Endothelial cell of umbilical vein (primary cell): ENCODE measurements at regions not wholly inside any gene's neighbourhood (a gene's known extent, or its start where the extent isn't known, plus 50 kb on each side); places are given as distances from the start of the nearest gene placed in this dataset.

ENCODE experiments used
- POLR2A ChIP-seq: IDR thresholded peaks from 2 replicates; pipeline ENCODE4 v1.6.1; 2012; ENCODE audit warnings: low read depth, mild to moderate bottlenecking, control low read depth, low read length
- POLR2AphosphoS5 ChIP-seq: IDR thresholded peaks from 2 replicates; pipeline ENCODE4 v1.6.1; 2012; ENCODE audit warnings: low read depth, mild to moderate bottlenecking, control low read depth, low read length, moderate library complexity; ENCODE audit not compliant: insufficient read depth
- TF ChIP-seq, protein P1 (sequence below): IDR thresholded peaks from 2 replicates; pipeline ENCODE4 v1.6.1; 2011; ENCODE audit not compliant: insufficient read depth, insufficient read length
- TF ChIP-seq, protein P2 (sequence below), 2 donors: IDR thresholded peaks; 1 replicate in 1 of 2; 2 replicates in 1 of 2; pipeline ENCODE4 v1.5.1; 2011; ENCODE audit warnings: low read length in 2 of 2, mild to moderate bottlenecking in 2 of 2, moderate library complexity in 2 of 2, control low read depth in 1 of 2, inconsistent platforms in 1 of 2, low read depth in 1 of 2; ENCODE audit not compliant: insufficient read depth in 1 of 2; ENCODE audit errors: extremely low read depth in 1 of 2

DNA sequence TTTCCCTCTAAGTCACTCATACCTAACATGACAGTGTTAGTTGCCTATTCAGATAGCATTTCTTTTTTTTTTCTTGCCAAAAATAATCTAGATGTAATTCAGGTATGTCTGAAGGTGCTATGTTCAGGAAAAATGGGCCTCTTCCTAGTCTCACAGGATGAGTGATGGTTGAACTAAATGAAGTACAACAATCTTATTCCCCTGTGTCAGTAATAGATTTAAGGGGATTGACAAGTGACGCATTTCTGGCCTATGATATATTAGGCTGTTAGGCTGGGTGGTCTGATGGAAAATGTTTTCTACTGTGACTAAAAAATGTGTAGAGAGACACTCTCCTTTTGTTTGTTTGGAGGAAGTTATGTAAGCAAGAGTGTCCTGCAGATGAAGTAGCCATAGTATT, 878.7 kb upstream of the SLITRK1 start:
- TF ChIP-seq POLR2A: no peak
- TF ChIP-seq POLR2AphosphoS5: no peak
- TF ChIP-seq, protein P1, sequence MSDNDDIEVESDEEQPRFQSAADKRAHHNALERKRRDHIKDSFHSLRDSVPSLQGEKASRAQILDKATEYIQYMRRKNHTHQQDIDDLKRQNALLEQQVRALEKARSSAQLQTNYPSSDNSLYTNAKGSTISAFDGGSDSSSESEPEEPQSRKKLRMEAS: no peak
- TF ChIP-seq, protein P2, sequence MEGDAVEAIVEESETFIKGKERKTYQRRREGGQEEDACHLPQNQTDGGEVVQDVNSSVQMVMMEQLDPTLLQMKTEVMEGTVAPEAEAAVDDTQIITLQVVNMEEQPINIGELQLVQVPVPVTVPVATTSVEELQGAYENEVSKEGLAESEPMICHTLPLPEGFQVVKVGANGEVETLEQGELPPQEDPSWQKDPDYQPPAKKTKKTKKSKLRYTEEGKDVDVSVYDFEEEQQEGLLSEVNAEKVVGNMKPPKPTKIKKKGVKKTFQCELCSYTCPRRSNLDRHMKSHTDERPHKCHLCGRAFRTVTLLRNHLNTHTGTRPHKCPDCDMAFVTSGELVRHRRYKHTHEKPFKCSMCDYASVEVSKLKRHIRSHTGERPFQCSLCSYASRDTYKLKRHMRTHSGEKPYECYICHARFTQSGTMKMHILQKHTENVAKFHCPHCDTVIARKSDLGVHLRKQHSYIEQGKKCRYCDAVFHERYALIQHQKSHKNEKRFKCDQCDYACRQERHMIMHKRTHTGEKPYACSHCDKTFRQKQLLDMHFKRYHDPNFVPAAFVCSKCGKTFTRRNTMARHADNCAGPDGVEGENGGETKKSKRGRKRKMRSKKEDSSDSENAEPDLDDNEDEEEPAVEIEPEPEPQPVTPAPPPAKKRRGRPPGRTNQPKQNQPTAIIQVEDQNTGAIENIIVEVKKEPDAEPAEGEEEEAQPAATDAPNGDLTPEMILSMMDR (IDR thresholded peaks at IDR 0.05; ENCODE audit: extremely low read depth in 1 of 2, insufficient read depth in 1 of 2, low read depth in 1 of 2, low read length in 2 of 2): no peak
